Adrenal gland (tissue), 9 donors: ENCODE measurements at regions not wholly inside any gene's neighbourhood (a gene's known extent, or its start where the extent isn't known, plus 50 kb on each side); places are given as distances from the start of the nearest gene placed in this dataset.
"Not testable (repeated sequence)": the region's sequence is repeated elsewhere in the genome, so short reads cannot be mapped to it uniquely, and the experiment has no call there.

ENCODE experiments used
- DNase-seq, 7 donors: peaks; one replicate each; pipeline ENCODE4 v3.0.0-alpha.2; 2019 to 2020
- H3K27ac ChIP-seq, 5 donors: fragments of 200-600 bp; sonication (generic) in 4 of 5; 1 replicate in 3 of 5; 2 replicates in 2 of 5; pipeline versions ENCODE4 v1.5.1 to v1.8.0; 2016 to 2020; ENCODE audit warnings: mild to moderate bottlenecking in 1 of 5
- H3K27me3 ChIP-seq: fragments of 200-600 bp; 2 replicates; pipeline ENCODE4 v1.8.0; 2021
- H3K36me3 ChIP-seq, 2 donors: fragments of 200-600 bp; replicated peaks in 1 of 2; 1 replicate in 1 of 2; 2 replicates in 1 of 2; pipeline versions ENCODE4 v1.5.1 to v1.8.0; 2018 to 2022
- H3K4me1 ChIP-seq, 2 donors: fragments of 200-600 bp; replicated peaks in 1 of 2; 1 replicate in 1 of 2; 2 replicates in 1 of 2; pipeline versions ENCODE4 v1.5.1 to v1.8.0; 2018 to 2021
- H3K4me3 ChIP-seq, 4 donors: fragments of 200-600 bp; sonication (generic) in 3 of 4; one replicate each; pipeline ENCODE4 v1.5.1; 2016 to 2018
- H3K9me3 ChIP-seq, 3 donors: fragments of 200-600 bp; sonication (generic) in 1 of 3; replicated peaks in 1 of 3; 1 replicate in 2 of 3; 2 replicates in 1 of 3; pipeline versions ENCODE4 v1.5.1 to v1.8.0; 2016 to 2021
- POLR2A ChIP-seq, 2 donors: fragments of 450-650 bp; IDR thresholded peaks; one replicate each; pipeline ENCODE4 v1.6.1; 2017; ENCODE audit warnings: antibody characterized with exemption in 2 of 2, mild to moderate bottlenecking in 2 of 2, moderate library complexity in 1 of 2
- WGBS, 4 donors: extraction: QIAGEN DNeasy Blood & Tissue Kit in 2 of 4; methylation state at CpG; one replicate each; pipeline versions ENCODE4 v1.1.5 to v1.1.7; 2013 to 2017; 5-methylcytosine and 5-hydroxymethylcytosine counted together
- intact Hi-C, 2 donors: fragments of 100-400 bp; cut with DNase I; formaldehyde crosslinking; loops; one replicate each; pipeline versions ENCODE4 v1.14.1 to v1.15.0; 2022 to 2023
- small RNA-seq, 2 donors: library from RNA; depleted of rRNA; stranded (forward); fragments of <200 nt; gene quantifications; one replicate each; pipeline ENCODE3, GENCODE V24; 2016
- TF ChIP-seq, protein P1 (sequence below), 6 experiments: fragments of 450-650 bp in 4 of 6; fragments of 200-600 bp in 2 of 6; sonication (generic) in 1 of 6; IDR thresholded peaks; 1 replicate in 5 of 6; 2 replicates in 1 of 6; pipeline versions ENCODE4 v1.5.1 to v1.8.0; 2016 to 2021; ENCODE audit warnings: antibody characterized with exemption in 6 of 6, mild to moderate bottlenecking in 2 of 6, moderate library complexity in 1 of 6
- donor health status: healthy with polysubstance abuse.
- donor health status: Bipolar disorder and iron deficiency.
- donor health status: DM: yes; HTN: yes; CAD: no.
- donor health status: DM: no; HTN: no; CAD: no.
- donor health status: DM: no; HTN: no; CAD: no.

DNA sequence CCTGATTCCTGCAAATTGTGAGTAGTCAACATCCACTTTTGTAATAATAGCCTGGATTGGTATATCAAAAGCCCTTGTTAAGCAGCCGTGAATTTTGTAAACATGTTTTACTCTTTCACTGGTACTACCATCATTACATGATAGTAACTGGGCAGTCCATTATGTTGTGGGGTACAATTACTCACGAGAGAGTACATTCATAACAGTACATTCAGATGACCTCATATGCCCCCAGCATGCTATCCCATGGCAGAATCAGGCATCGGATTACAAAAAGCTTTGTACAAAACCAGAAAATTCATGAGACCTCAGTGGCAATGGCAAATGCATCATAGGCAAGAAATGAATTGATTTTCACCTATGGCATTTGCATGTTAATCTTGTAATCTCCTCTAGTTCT is 166.2 kb downstream of the EPM2A start:
- WGBS, 4 donors, result 61 to 73% (median 64%) methylated on average over 3 of the region's 3 CpGs
- Histone ChIP-seq H3K9me3 (peaks cover 0 to 2% (median 0%) of the 10 kb centered on the region in 3 donors), H3K4me3 (no peak overlapping the region), H3K36me3 (no peaks in the 10 kb centered on the region), H3K27ac (no peak overlapping the region), H3K27me3 (no peaks in the 10 kb centered on the region), H3K4me1 (no peaks in the 10 kb centered on the region)
- no peak for DNase-seq
- intact Hi-C loops, result no loop called here
- no peak for TF ChIP-seq POLR2A (IDR thresholded peaks at IDR 0.05)
- TF ChIP-seq, protein P1, sequence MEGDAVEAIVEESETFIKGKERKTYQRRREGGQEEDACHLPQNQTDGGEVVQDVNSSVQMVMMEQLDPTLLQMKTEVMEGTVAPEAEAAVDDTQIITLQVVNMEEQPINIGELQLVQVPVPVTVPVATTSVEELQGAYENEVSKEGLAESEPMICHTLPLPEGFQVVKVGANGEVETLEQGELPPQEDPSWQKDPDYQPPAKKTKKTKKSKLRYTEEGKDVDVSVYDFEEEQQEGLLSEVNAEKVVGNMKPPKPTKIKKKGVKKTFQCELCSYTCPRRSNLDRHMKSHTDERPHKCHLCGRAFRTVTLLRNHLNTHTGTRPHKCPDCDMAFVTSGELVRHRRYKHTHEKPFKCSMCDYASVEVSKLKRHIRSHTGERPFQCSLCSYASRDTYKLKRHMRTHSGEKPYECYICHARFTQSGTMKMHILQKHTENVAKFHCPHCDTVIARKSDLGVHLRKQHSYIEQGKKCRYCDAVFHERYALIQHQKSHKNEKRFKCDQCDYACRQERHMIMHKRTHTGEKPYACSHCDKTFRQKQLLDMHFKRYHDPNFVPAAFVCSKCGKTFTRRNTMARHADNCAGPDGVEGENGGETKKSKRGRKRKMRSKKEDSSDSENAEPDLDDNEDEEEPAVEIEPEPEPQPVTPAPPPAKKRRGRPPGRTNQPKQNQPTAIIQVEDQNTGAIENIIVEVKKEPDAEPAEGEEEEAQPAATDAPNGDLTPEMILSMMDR (IDR thresholded peaks at IDR 0.05), result no peak

DNA sequence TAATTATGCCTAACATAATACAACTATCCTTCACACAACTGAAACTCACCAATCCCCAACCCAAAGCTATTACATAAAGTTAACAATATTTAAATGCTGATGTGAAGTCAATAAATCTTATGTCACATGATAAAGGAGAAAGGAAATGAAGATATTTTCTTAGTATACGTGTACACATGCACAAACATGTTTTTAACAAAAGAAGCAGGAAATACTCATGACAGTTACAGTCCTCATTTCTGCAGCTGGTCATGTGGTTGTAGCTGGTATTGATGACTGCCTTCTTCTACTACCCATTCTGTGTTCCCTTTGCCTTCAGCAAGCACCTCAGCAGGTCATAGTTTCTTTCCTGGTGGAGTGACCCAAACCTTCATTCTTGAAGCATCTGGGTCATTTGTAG is 165.0 kb downstream of the EPM2A start:
- WGBS, 4 donors, result 48 to 71% (median 53%) methylated on average over 1 of the region's 1 CpG
- H3K27ac ChIP-seq, H3K27me3 ChIP-seq, intact Hi-C loops, DNase-seq, H3K4me1 ChIP-seq, H3K9me3 ChIP-seq, H3K36me3 ChIP-seq, H3K4me3 ChIP-seq: not testable (repeated sequence)

DNA sequence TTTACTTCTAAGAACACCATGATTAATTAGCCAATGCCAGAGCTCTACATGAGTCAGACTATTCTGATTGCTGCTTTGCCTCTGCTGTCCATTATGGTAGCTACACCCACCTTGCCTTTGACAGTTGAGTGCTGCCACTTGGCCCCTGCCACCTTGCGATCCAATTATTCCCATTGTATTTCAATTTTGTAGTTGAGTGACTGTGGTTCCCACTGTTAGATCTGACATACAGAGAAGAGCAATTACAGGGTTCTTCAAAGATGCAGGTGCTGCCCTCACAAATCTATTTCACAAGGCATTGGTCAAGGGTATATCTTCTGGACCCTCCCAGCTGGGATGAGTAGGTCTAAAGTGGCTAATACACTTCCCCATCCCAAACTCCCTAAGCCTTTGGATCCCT is 161.1 kb downstream of the EPM2A start:
- DNase-seq, H3K9me3 ChIP-seq, H3K27ac ChIP-seq, H3K4me3 ChIP-seq, H3K27me3 ChIP-seq, H3K4me1 ChIP-seq, intact Hi-C loops, H3K36me3 ChIP-seq: not testable (repeated sequence)
- 93 to 100% (median 95%) methylated on average over 1 of the region's 1 CpG for WGBS, 4 donors

Small RNAs in the stretch of these regions (small RNA-seq; reads per million reads assigned to genes)
- gene RNU1-33P, result 0 reads per million in 2 donors
